K562 (cell line): ENCODE measurements at regions not wholly inside any gene's neighbourhood (a gene's known extent, or its start where the extent isn't known, plus 50 kb on each side); places are given as distances from the start of the nearest gene placed in this dataset.

Experiments used
- ATAC-seq: fragments of 200-7000 bp; cut with Tn5 transposase; 3 replicates; pipeline ENCODE4 v1.9.1; 2020; ENCODE audit warnings: moderate library complexity
- BruUV-seq: library from RNA; stranded (reverse); fragments of 400-500 nt; replicated peaks from 2 replicates; lab custom pipeline; 2021; lab: Mats Ljungman, UMichigan
- CTCF ChIA-PET: fragments of 300-600 bp; formaldehyde crosslinking; extraction: SDS; loops from one replicate; lab custom pipeline; 2021; ENCODE audit warnings: low intra/inter-chr PET ratio; lab: Yijun Ruan, JAX
- POLR2A ChIA-PET: fragments of 300-600, 350-650 bp; sonication (Branson Sonifier 250); formaldehyde crosslinking; extraction: SDS; loops from one replicate; lab custom pipeline; 2021; ENCODE audit warnings: antibody characterized with exemption, inconsistent platforms; lab: Yijun Ruan, JAX
- DNase-seq, 4 experiments: peaks; one replicate each; pipeline versions ENCODE4 v3.0.0 to v3.0.0-alpha.2; 2011 to 2018; ENCODE audit warnings: low spot score in 3 of 4, mixed read lengths in 3 of 4; ENCODE audit errors: extremely low read depth in 1 of 4
- FAIRE-seq: peaks from 2 replicates; lab custom pipeline; 2011; peaks lifted over from hg19 to GRCh38; lab: Jason Lieb, UNC
- H2AFZ ChIP-seq: 2 replicates; pipeline ENCODE4 v1.6.0; 2011; ENCODE audit warnings: low read depth, low read length, control low read depth, inconsistent platforms
- H3K27ac ChIP-seq: fragments of 200-600 bp; 3 replicates; pipeline ENCODE4 v1.8.0; 2011; ENCODE audit warnings: low read depth, mild to moderate bottlenecking, control low read depth, inconsistent platforms, low read length, moderate library complexity, mixed read lengths; ENCODE audit errors: extremely low read depth
- H3K27me3 ChIP-seq, 2 experiments: fragments of 300-600 bp in 1 of 2; 2 replicates in 1 of 2; 3 replicates in 1 of 2; pipeline versions ENCODE4 v1.6.0 to v1.8.0; 2011; ENCODE audit warnings: inconsistent platforms in 2 of 2, low read length in 2 of 2, mild to moderate bottlenecking in 1 of 2, mixed read lengths in 1 of 2, moderate library complexity in 1 of 2; ENCODE audit not compliant: control insufficient read depth in 2 of 2, insufficient read depth in 2 of 2
- H3K36me3 ChIP-seq: fragments of 300-600 bp; 3 replicates; pipeline ENCODE4 v1.8.0; 2011; ENCODE audit warnings: mild to moderate bottlenecking, low read length, inconsistent platforms; ENCODE audit not compliant: control insufficient read depth, insufficient read depth
- H3K4me1 ChIP-seq, 2 experiments: fragments of 200-600 bp in 1 of 2; replicated peaks in 1 of 2; 2 replicates in 1 of 2; 3 replicates in 1 of 2; pipeline versions ENCODE4 v1.5.1 to v1.8.0; 2011; ENCODE audit warnings: inconsistent platforms in 2 of 2, low read length in 2 of 2, mild to moderate bottlenecking in 1 of 2, mixed read lengths in 1 of 2, moderate library complexity in 1 of 2; ENCODE audit not compliant: control insufficient read depth in 2 of 2, insufficient read depth in 2 of 2
- H3K4me2 ChIP-seq: 2 replicates; pipeline ENCODE4 v1.6.1; 2011; ENCODE audit warnings: low read length, control low read depth, inconsistent platforms, mixed read lengths; ENCODE audit not compliant: insufficient read depth
- H3K4me3 ChIP-seq: fragments of 200-600 bp; sonication (generic), shearing (Covaris generic); 2 replicates; pipeline ENCODE4 v1.5.1; 2016; ENCODE audit warnings: control low read depth, inconsistent platforms
- H3K79me2 ChIP-seq: fragments of 200-600 bp; 3 replicates; pipeline ENCODE4 v1.8.0; 2011; ENCODE audit warnings: low read length, inconsistent platforms; ENCODE audit not compliant: control insufficient read depth, insufficient read depth
- H3K9ac ChIP-seq, 2 experiments: 2 replicates each; pipeline versions ENCODE4 v1.6.0 to v1.6.1; 2011; ENCODE audit warnings: low read depth in 2 of 2, low read length in 2 of 2, control low read depth in 1 of 2, inconsistent platforms in 1 of 2, mild to moderate bottlenecking in 1 of 2, mixed read lengths in 1 of 2; ENCODE audit not compliant: insufficient read depth in 1 of 2
- H3K9me1 ChIP-seq: one replicate; pipeline ENCODE4 v1.6.0; 2011; ENCODE audit warnings: inconsistent platforms, mild to moderate bottlenecking, low read length, moderate library complexity; ENCODE audit not compliant: control insufficient read depth, insufficient read depth
- H3K9me3 ChIP-seq: replicated peaks from 2 replicates; pipeline ENCODE4 v1.5.1; 2011; ENCODE audit warnings: low read depth, low read length, inconsistent platforms; ENCODE audit not compliant: control insufficient read depth, insufficient read depth
- H4K20me1 ChIP-seq: replicated peaks from 2 replicates; pipeline ENCODE4 v1.6.1; 2011; ENCODE audit warnings: low read length, inconsistent platforms, mixed read lengths; ENCODE audit not compliant: control insufficient read depth, insufficient read depth
- BACH1 ChIP-seq: fragments of 200-800 bp; sonication (Bioruptor generic); IDR thresholded peaks from 2 replicates; pipeline ENCODE4 v1.6.1; 2016; ENCODE audit warnings: missing genetic modification characterization, missing compliant biosample characterization
- E2F4 ChIP-seq: sonication (generic); formaldehyde crosslinking; IDR thresholded peaks from 2 replicates; pipeline ENCODE4 v1.8.0; 2022; ENCODE audit warnings: mild to moderate bottlenecking, low read depth, missing genetic modification reagents
- E2F5 ChIP-seq: sonication (generic); formaldehyde crosslinking; IDR thresholded peaks from 2 replicates; pipeline ENCODE4 v1.8.0; 2022; ENCODE audit warnings: mild to moderate bottlenecking, missing genetic modification reagents
- EGR1 ChIP-seq: fragments of 450-650 bp; conservative IDR thresholded peaks from 2 replicates; pipeline ENCODE4 v1.6.1; 2017; ENCODE audit warnings: mild to moderate bottlenecking
- GATAD2B ChIP-seq: fragments of 450-650 bp; IDR thresholded peaks from 2 replicates; pipeline ENCODE4 v1.6.1; 2017; ENCODE audit warnings: mild to moderate bottlenecking, borderline replicate concordance
- PHB2 ChIP-seq: fragments of 450-650 bp; IDR thresholded peaks from 2 replicates; pipeline ENCODE4 v1.6.1; 2017; ENCODE audit warnings: low read depth
- ZNF217 ChIP-seq: sonication (generic); formaldehyde crosslinking; IDR thresholded peaks from 2 replicates; pipeline ENCODE4 v1.8.0; 2022; ENCODE audit warnings: mild to moderate bottlenecking, missing genetic modification reagents
- ZNF408 ChIP-seq: fragments of 250-450 bp; sonication (Bioruptor Pico); IDR thresholded peaks from 2 replicates; pipeline ENCODE4 v1.4.0; 2020; ENCODE audit warnings: low read depth, mild to moderate bottlenecking, moderate library complexity
- ZNF507 ChIP-seq: conservative IDR thresholded peaks from 2 replicates; pipeline ENCODE4 v1.6.1; 2017; ENCODE audit warnings: missing genetic modification characterization, missing compliant biosample characterization
- ZNF584 ChIP-seq: fragments of 200-800 bp; sonication (Bioruptor generic); IDR thresholded peaks from 2 replicates; pipeline ENCODE4 v1.6.1; 2016; ENCODE audit warnings: low read depth, mild to moderate bottlenecking, missing genetic modification characterization, missing compliant biosample characterization
- ZNF639 ChIP-seq, 2 experiments: fragments of 200-800 bp in 1 of 2; sonication (Bioruptor generic) in 1 of 2; sonication (generic) in 1 of 2; formaldehyde crosslinking in 1 of 2; IDR thresholded peaks in 1 of 2; conservative IDR thresholded peaks in 1 of 2; 2 replicates each; pipeline versions ENCODE4 v1.5.0 to v1.6.1; 2016 to 2020; ENCODE audit warnings: missing compliant biosample characterization in 1 of 2, missing genetic modification characterization in 1 of 2, missing genetic modification reagents in 1 of 2
- ZNF785 ChIP-seq: fragments of 250-450 bp; sonication (Bioruptor Pico); IDR thresholded peaks from 2 replicates; pipeline ENCODE4 v1.4.0; 2020; ENCODE audit warnings: mild to moderate bottlenecking
- WGBS: fragments of 100-300 bp; shearing (Covaris generic); methylation state at CpG from one replicate; pipeline ENCODE4 v1.1.6; 2016; ENCODE audit warnings: low coverage, mixed read lengths; ENCODE audit not compliant: insufficient coverage; ENCODE audit errors: missing lambda C conversion rate; 5-methylcytosine and 5-hydroxymethylcytosine counted together
- in situ Hi-C: fragments of 300-500 bp; cut with MboI; formaldehyde crosslinking; loops from 4 replicates; pipeline ENCODE4 v1.15.0; 2018; ENCODE audit warnings: inconsistent platforms, mixed read lengths
- intact Hi-C: fragments of 100-400 bp; cut with micrococcal nuclease; formaldehyde crosslinking; loops from 2 replicates; pipeline ENCODE4 v1.14.2; 2022
- TF ChIP-seq, protein P1 (sequence below): IDR thresholded peaks from 3 replicates; pipeline ENCODE4 v1.6.1; 2011; ENCODE audit warnings: borderline replicate concordance, mild to moderate bottlenecking; ENCODE audit not compliant: insufficient read length, insufficient read depth
- TF ChIP-seq, protein P2 (sequence below): sonication (generic); formaldehyde crosslinking; IDR thresholded peaks from 2 replicates; pipeline ENCODE4 v1.8.0; 2022; ENCODE audit warnings: mild to moderate bottlenecking, missing genetic modification reagents

- FAIRE-seq (no peak), ATAC-seq (no peak), DNase-seq (no peak)
- Histone ChIP-seq H3K9ac (no peak overlapping the region), H3K36me3 (no peaks in the 10 kb centered on the region), H3K9me3 (no peaks in the 10 kb centered on the region), H2AFZ (no peak overlapping the region), H3K4me1 (peaks cover 0 to under 1% of the 10 kb centered on the region in 2 experiments; a peak in 1 of 5 replicates), H3K79me2 (no peaks in the 10 kb centered on the region), H3K27ac (no peak overlapping the region), H3K4me3 (no peak overlapping the region), H3K4me2 (no peak overlapping the region), H3K27me3 (peaks cover 4 to 38% of the 10 kb centered on the region in 2 experiments; a peak in 4 of 5 replicates), H4K20me1 (no peaks in the 10 kb centered on the region; the same call in 1 of the 2 replicates), H3K9me1 (no peaks in the 10 kb centered on the region)
- 0% methylated on average over 1 of the region's 1 CpG for WGBS
- no TSS peak for BruUV-seq
- POLR2A ChIA-PET = interaction anchor here (0.9 kb wide), 1 partner anchor 36 kb away, joined by 3 read pairs; no protein-coding TSS in a partner anchor
- in situ Hi-C loops = no loop called here
- CTCF ChIA-PET = no interaction called here
- intact Hi-C loops = no loop called here
- TF ChIP-seq ZNF584 (CRISPR knock-in tag) = no peak
- TF ChIP-seq, protein P1, sequence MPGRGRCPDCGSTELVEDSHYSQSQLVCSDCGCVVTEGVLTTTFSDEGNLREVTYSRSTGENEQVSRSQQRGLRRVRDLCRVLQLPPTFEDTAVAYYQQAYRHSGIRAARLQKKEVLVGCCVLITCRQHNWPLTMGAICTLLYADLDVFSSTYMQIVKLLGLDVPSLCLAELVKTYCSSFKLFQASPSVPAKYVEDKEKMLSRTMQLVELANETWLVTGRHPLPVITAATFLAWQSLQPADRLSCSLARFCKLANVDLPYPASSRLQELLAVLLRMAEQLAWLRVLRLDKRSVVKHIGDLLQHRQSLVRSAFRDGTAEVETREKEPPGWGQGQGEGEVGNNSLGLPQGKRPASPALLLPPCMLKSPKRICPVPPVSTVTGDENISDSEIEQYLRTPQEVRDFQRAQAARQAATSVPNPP = no peak
- TF ChIP-seq E2F5 (CRISPR knock-in tag) = no peak
- no peak for TF ChIP-seq ZNF408 (CRISPR knock-in tag)
- no peak for TF ChIP-seq PHB2
- TF ChIP-seq EGR1 = no peak
- TF ChIP-seq ZNF217 (CRISPR knock-in tag) = no peak
- TF ChIP-seq, protein P2, sequence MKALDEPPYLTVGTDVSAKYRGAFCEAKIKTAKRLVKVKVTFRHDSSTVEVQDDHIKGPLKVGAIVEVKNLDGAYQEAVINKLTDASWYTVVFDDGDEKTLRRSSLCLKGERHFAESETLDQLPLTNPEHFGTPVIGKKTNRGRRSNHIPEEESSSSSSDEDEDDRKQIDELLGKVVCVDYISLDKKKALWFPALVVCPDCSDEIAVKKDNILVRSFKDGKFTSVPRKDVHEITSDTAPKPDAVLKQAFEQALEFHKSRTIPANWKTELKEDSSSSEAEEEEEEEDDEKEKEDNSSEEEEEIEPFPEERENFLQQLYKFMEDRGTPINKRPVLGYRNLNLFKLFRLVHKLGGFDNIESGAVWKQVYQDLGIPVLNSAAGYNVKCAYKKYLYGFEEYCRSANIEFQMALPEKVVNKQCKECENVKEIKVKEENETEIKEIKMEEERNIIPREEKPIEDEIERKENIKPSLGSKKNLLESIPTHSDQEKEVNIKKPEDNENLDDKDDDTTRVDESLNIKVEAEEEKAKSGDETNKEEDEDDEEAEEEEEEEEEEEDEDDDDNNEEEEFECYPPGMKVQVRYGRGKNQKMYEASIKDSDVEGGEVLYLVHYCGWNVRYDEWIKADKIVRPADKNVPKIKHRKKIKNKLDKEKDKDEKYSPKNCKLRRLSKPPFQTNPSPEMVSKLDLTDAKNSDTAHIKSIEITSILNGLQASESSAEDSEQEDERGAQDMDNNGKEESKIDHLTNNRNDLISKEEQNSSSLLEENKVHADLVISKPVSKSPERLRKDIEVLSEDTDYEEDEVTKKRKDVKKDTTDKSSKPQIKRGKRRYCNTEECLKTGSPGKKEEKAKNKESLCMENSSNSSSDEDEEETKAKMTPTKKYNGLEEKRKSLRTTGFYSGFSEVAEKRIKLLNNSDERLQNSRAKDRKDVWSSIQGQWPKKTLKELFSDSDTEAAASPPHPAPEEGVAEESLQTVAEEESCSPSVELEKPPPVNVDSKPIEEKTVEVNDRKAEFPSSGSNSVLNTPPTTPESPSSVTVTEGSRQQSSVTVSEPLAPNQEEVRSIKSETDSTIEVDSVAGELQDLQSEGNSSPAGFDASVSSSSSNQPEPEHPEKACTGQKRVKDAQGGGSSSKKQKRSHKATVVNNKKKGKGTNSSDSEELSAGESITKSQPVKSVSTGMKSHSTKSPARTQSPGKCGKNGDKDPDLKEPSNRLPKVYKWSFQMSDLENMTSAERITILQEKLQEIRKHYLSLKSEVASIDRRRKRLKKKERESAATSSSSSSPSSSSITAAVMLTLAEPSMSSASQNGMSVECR = no peak
- no peak for TF ChIP-seq E2F4 (CRISPR knock-in tag)
- no peak for TF ChIP-seq ZNF507 (tag)
- no peak for TF ChIP-seq ZNF785 (CRISPR knock-in tag)
- no peak for TF ChIP-seq BACH1 (tag)
- no peak for TF ChIP-seq ZNF639 (CRISPR knock-in tag; conservative IDR thresholded peaks at IDR 0.05 in 1 of 2, IDR thresholded peaks at IDR 0.05 in 1 of 2)
- no peak for TF ChIP-seq GATAD2B
Measured at GRCh38 chr2:15759385-15759784, 167.7 kb downstream of the DDX1 start.
